K562 (cell line): ENCODE measurements at regions not wholly inside any gene's neighbourhood (a gene's known extent, or its start where the extent isn't known, plus 50 kb on each side); places are given as distances from the start of the nearest gene placed in this dataset.

Experiments
- ATAC-seq: fragments of 200-7000 bp; cut with Tn5 transposase; 3 replicates; pipeline ENCODE4 v1.9.1; 2020; ENCODE audit warnings: moderate library complexity
- BruUV-seq: library from RNA; stranded (reverse); fragments of 400-500 nt; replicated peaks from 2 replicates; lab custom pipeline; 2021; lab: Mats Ljungman, UMichigan
- CTCF ChIA-PET: fragments of 300-600 bp; formaldehyde crosslinking; extraction: SDS; loops from one replicate; lab custom pipeline; 2021; ENCODE audit warnings: low intra/inter-chr PET ratio; lab: Yijun Ruan, JAX
- POLR2A ChIA-PET: fragments of 300-600, 350-650 bp; sonication (Branson Sonifier 250); formaldehyde crosslinking; extraction: SDS; loops from one replicate; lab custom pipeline; 2021; ENCODE audit warnings: antibody characterized with exemption, inconsistent platforms; lab: Yijun Ruan, JAX
- DNase-seq, 4 experiments: peaks; one replicate each; pipeline versions ENCODE4 v3.0.0 to v3.0.0-alpha.2; 2011 to 2018; ENCODE audit warnings: low spot score in 3 of 4, mixed read lengths in 3 of 4; ENCODE audit errors: extremely low read depth in 1 of 4
- FAIRE-seq: peaks from 2 replicates; lab custom pipeline; 2011; peaks lifted over from hg19 to GRCh38; lab: Jason Lieb, UNC
- H2AFZ ChIP-seq: 2 replicates; pipeline ENCODE4 v1.6.0; 2011; ENCODE audit warnings: low read depth, low read length, control low read depth, inconsistent platforms
- H3K27ac ChIP-seq: fragments of 200-600 bp; 3 replicates; pipeline ENCODE4 v1.8.0; 2011; ENCODE audit warnings: low read depth, mild to moderate bottlenecking, control low read depth, inconsistent platforms, low read length, moderate library complexity, mixed read lengths; ENCODE audit errors: extremely low read depth
- H3K27me3 ChIP-seq, 2 experiments: fragments of 300-600 bp in 1 of 2; 2 replicates in 1 of 2; 3 replicates in 1 of 2; pipeline versions ENCODE4 v1.6.0 to v1.8.0; 2011; ENCODE audit warnings: inconsistent platforms in 2 of 2, low read length in 2 of 2, mild to moderate bottlenecking in 1 of 2, mixed read lengths in 1 of 2, moderate library complexity in 1 of 2; ENCODE audit not compliant: control insufficient read depth in 2 of 2, insufficient read depth in 2 of 2
- H3K36me3 ChIP-seq: fragments of 300-600 bp; 3 replicates; pipeline ENCODE4 v1.8.0; 2011; ENCODE audit warnings: mild to moderate bottlenecking, low read length, inconsistent platforms; ENCODE audit not compliant: control insufficient read depth, insufficient read depth
- H3K4me1 ChIP-seq, 2 experiments: fragments of 200-600 bp in 1 of 2; replicated peaks in 1 of 2; 2 replicates in 1 of 2; 3 replicates in 1 of 2; pipeline versions ENCODE4 v1.5.1 to v1.8.0; 2011; ENCODE audit warnings: inconsistent platforms in 2 of 2, low read length in 2 of 2, mild to moderate bottlenecking in 1 of 2, mixed read lengths in 1 of 2, moderate library complexity in 1 of 2; ENCODE audit not compliant: control insufficient read depth in 2 of 2, insufficient read depth in 2 of 2
- H3K4me2 ChIP-seq: 2 replicates; pipeline ENCODE4 v1.6.1; 2011; ENCODE audit warnings: low read length, control low read depth, inconsistent platforms, mixed read lengths; ENCODE audit not compliant: insufficient read depth
- H3K4me3 ChIP-seq: fragments of 200-600 bp; sonication (generic), shearing (Covaris generic); 2 replicates; pipeline ENCODE4 v1.5.1; 2016; ENCODE audit warnings: control low read depth, inconsistent platforms
- H3K79me2 ChIP-seq: fragments of 200-600 bp; 3 replicates; pipeline ENCODE4 v1.8.0; 2011; ENCODE audit warnings: low read length, inconsistent platforms; ENCODE audit not compliant: control insufficient read depth, insufficient read depth
- H3K9ac ChIP-seq, 2 experiments: 2 replicates each; pipeline versions ENCODE4 v1.6.0 to v1.6.1; 2011; ENCODE audit warnings: low read depth in 2 of 2, low read length in 2 of 2, control low read depth in 1 of 2, inconsistent platforms in 1 of 2, mild to moderate bottlenecking in 1 of 2, mixed read lengths in 1 of 2; ENCODE audit not compliant: insufficient read depth in 1 of 2
- H3K9me1 ChIP-seq: one replicate; pipeline ENCODE4 v1.6.0; 2011; ENCODE audit warnings: inconsistent platforms, mild to moderate bottlenecking, low read length, moderate library complexity; ENCODE audit not compliant: control insufficient read depth, insufficient read depth
- H3K9me3 ChIP-seq: replicated peaks from 2 replicates; pipeline ENCODE4 v1.5.1; 2011; ENCODE audit warnings: low read depth, low read length, inconsistent platforms; ENCODE audit not compliant: control insufficient read depth, insufficient read depth
- H4K20me1 ChIP-seq: replicated peaks from 2 replicates; pipeline ENCODE4 v1.6.1; 2011; ENCODE audit warnings: low read length, inconsistent platforms, mixed read lengths; ENCODE audit not compliant: control insufficient read depth, insufficient read depth
- CBX5 ChIP-seq: IDR thresholded peaks from 2 replicates; pipeline ENCODE4 v1.6.1; 2014; ENCODE audit warnings: low read depth, borderline replicate concordance
- ERF ChIP-seq: fragments of 450-650 bp; formaldehyde crosslinking; IDR thresholded peaks from 2 replicates; pipeline ENCODE4 v1.4.0; 2020; ENCODE audit warnings: mild to moderate bottlenecking, mixed read lengths
- ETV1 ChIP-seq: fragments of 450-650 bp; conservative IDR thresholded peaks from 2 replicates; pipeline ENCODE4 v1.6.1; 2016; ENCODE audit warnings: missing genetic modification characterization, control low read depth, low read depth, missing compliant biosample characterization
- FOSL1 ChIP-seq: fragments of 200-800 bp; sonication (Bioruptor generic); conservative IDR thresholded peaks from 2 replicates; pipeline ENCODE4 v1.6.1; 2016; ENCODE audit warnings: missing genetic modification characterization, missing compliant biosample characterization
- HDAC1 ChIP-seq, 2 experiments: fragments of 450-650 bp; IDR thresholded peaks; 2 replicates each; pipeline ENCODE4 v1.6.1; 2016 to 2017; ENCODE audit warnings: inconsistent platforms in 1 of 2, mild to moderate bottlenecking in 1 of 2, moderate library complexity in 1 of 2
- HOXB6 ChIP-seq: fragments of 250-450 bp; sonication (Bioruptor Pico); IDR thresholded peaks from 2 replicates; pipeline ENCODE4 v1.5.1; 2022; ENCODE audit warnings: mild to moderate bottlenecking, borderline replicate concordance
- MTA1 ChIP-seq: fragments of 450-650 bp; IDR thresholded peaks from 2 replicates; pipeline ENCODE4 v1.6.1; 2017; ENCODE audit warnings: borderline replicate concordance
- NCOA1 ChIP-seq: fragments of 450-650 bp; IDR thresholded peaks from 2 replicates; pipeline ENCODE4 v1.6.1; 2016; ENCODE audit warnings: low read depth
- RFX5 ChIP-seq: IDR thresholded peaks from 2 replicates; pipeline ENCODE4 v1.6.1; 2011; ENCODE audit warnings: low read depth, mild to moderate bottlenecking, improper control_type of control experiment, low read length
- RUNX1 ChIP-seq: sonication (generic); IDR thresholded peaks from 2 replicates; pipeline ENCODE4 v1.6.1; 2016; ENCODE audit warnings: antibody characterized with exemption, low read depth
- SMARCB1 ChIP-seq: IDR thresholded peaks from 2 replicates; pipeline ENCODE4 v1.6.1; 2011; ENCODE audit warnings: improper control_type of control experiment, low read depth; ENCODE audit not compliant: insufficient read length
- THRA ChIP-seq: fragments of 450-650 bp; IDR thresholded peaks from 2 replicates; pipeline ENCODE4 v1.6.1; 2017; ENCODE audit warnings: mild to moderate bottlenecking, moderate library complexity
- TRIM24 ChIP-seq, 2 experiments: fragments of 450-650 bp; IDR thresholded peaks; 2 replicates each; pipeline ENCODE4 v1.6.1; 2016
- YY1 ChIP-seq, 3 experiments: IDR thresholded peaks; 2 replicates each; pipeline ENCODE4 v1.6.1; 2011; ENCODE audit warnings: low read length in 2 of 3, mild to moderate bottlenecking in 2 of 3, moderate library complexity in 2 of 3, borderline replicate concordance in 1 of 3, control low read depth in 1 of 3, low read depth in 1 of 3; ENCODE audit not compliant: insufficient read depth in 3 of 3, insufficient replicate concordance in 2 of 3, control insufficient read depth in 1 of 3, insufficient read length in 1 of 3; ENCODE audit errors: extremely low read depth in 1 of 3
- ZBTB1 ChIP-seq: sonication (generic); formaldehyde crosslinking; IDR thresholded peaks from 2 replicates; pipeline ENCODE4 v1.8.1; 2023; ENCODE audit warnings: missing genetic modification reagents, low read depth, mild to moderate bottlenecking, borderline replicate concordance
- ZNF224 ChIP-seq: sonication (generic); formaldehyde crosslinking; IDR thresholded peaks from 2 replicates; pipeline ENCODE4 v1.8.0; 2022; ENCODE audit warnings: mild to moderate bottlenecking, missing genetic modification reagents
- ZNF324 ChIP-seq: fragments of 250-450 bp; sonication (Bioruptor Pico); IDR thresholded peaks from 2 replicates; pipeline ENCODE4 v1.4.0; 2020; ENCODE audit warnings: mild to moderate bottlenecking
- ZNF398 ChIP-seq: fragments of 250-450 bp; sonication (Bioruptor Pico); IDR thresholded peaks from 2 replicates; pipeline ENCODE4 v1.8.0; 2021; ENCODE audit warnings: moderate library complexity, mild to moderate bottlenecking, inconsistent platforms
- WGBS: fragments of 100-300 bp; shearing (Covaris generic); methylation state at CpG from one replicate; pipeline ENCODE4 v1.1.6; 2016; ENCODE audit warnings: low coverage, mixed read lengths; ENCODE audit not compliant: insufficient coverage; ENCODE audit errors: missing lambda C conversion rate; 5-methylcytosine and 5-hydroxymethylcytosine counted together
- in situ Hi-C: fragments of 300-500 bp; cut with MboI; formaldehyde crosslinking; loops from 4 replicates; pipeline ENCODE4 v1.15.0; 2018; ENCODE audit warnings: inconsistent platforms, mixed read lengths
- intact Hi-C: fragments of 100-400 bp; cut with micrococcal nuclease; formaldehyde crosslinking; loops from 2 replicates; pipeline ENCODE4 v1.14.2; 2022

GRCh38 chr5:75922480-75922879 is 160.7 kb upstream of the SV2C start (continued):
- TF ChIP-seq THRA (no peak), CBX5 (no peak), ZBTB1 (CRISPR knock-in tag) (no peak), YY1 (IDR thresholded peaks at IDR 0.05; ENCODE audit: borderline replicate concordance in 1 of 3, control insufficient read depth in 1 of 3, extremely low read depth in 1 of 3, insufficient read depth in 3 of 3, insufficient read length in 1 of 3, insufficient replicate concordance in 2 of 3, low read depth in 1 of 3, low read length in 2 of 3) (no peak), NCOA1 (no peak)

GRCh38 chr5:75921011-75921410 is 162.2 kb upstream of the SV2C start:
- H3K4me1 ChIP-seq: no peaks in the 10 kb centered on the region
- ChIA-PET POLR2A (no interaction called here), CTCF (no interaction called here)
- H3K27ac ChIP-seq: no peak overlapping the region
- no peak overlapping the region for H3K4me2 ChIP-seq
- H3K9me1 ChIP-seq: no peaks in the 10 kb centered on the region
- ATAC-seq (no peak), FAIRE-seq (no peak), DNase-seq (no peak)
- H3K79me2 ChIP-seq: no peaks in the 10 kb centered on the region
- WGBS: 2% methylated on average over 6 of the region's 6 CpGs
- no peak overlapping the region for H3K4me3 ChIP-seq
- H3K36me3 ChIP-seq: no peaks in the 10 kb centered on the region
- in situ Hi-C loops: no loop called here
- H3K9me3 ChIP-seq: no peaks in the 10 kb centered on the region
- H3K9ac ChIP-seq: no peak overlapping the region
- peaks cover 0 to 3% of the 10 kb centered on the region in 2 experiments; a peak in 1 of 5 replicates for H3K27me3 ChIP-seq
- H2AFZ ChIP-seq: no peak overlapping the region
- TF ChIP-seq ZNF324 (CRISPR knock-in tag) (no peak), SMARCB1 (no peak), TRIM24 (IDR thresholded peaks at IDR 0.05) (no peak), ERF (CRISPR knock-in tag) (no peak), RUNX1 (no peak), ZNF224 (CRISPR knock-in tag) (no peak), HOXB6 (CRISPR knock-in tag) (no peak), ETV1 (tag) (no peak), ZNF398 (no peak), RFX5 (no peak), HDAC1 (IDR thresholded peaks at IDR 0.05) (no peak), MTA1 (no peak), FOSL1 (tag) (no peak)
- intact Hi-C loops: no loop called here
- no peaks in the 10 kb centered on the region for H4K20me1 ChIP-seq
- BruUV-seq: no TSS peak
